SK-N-MC (cell line): ENCODE measurements at regions not wholly inside any gene's neighbourhood (a gene's known extent, or its start where the extent isn't known, plus 50 kb on each side); places are given as distances from the start of the nearest gene placed in this dataset.

Experiments used
- EZH2 ChIP-seq: fragments of 200-600 bp; sonication (generic); IDR thresholded peaks from one replicate; pipeline ENCODE4 v1.6.1; 2017; ENCODE audit warnings: antibody characterized with exemption
- FOXP2 ChIP-seq: optimal IDR thresholded peaks from 2 replicates; pipeline ENCODE3; 2011; ENCODE audit warnings: mild to moderate bottlenecking, moderate library complexity; ENCODE audit not compliant: insufficient read depth; ENCODE audit errors: extremely low read length, control extremely low read depth
- POLR2AphosphoS5 ChIP-seq: IDR thresholded peaks from 2 replicates; pipeline ENCODE4 v1.6.1; 2012; ENCODE audit warnings: mild to moderate bottlenecking, low read depth, low read length, borderline replicate concordance

- TF ChIP-seq POLR2AphosphoS5 (no peak), EZH2 (no peak), FOXP2 (no peak)
Measured at GRCh38 chr3:181446741-181447140, 265.0 kb upstream of the SOX2 start.
